Tibial nerve (tissue), 3 donors: ENCODE measurements at regions not wholly inside any gene's neighbourhood (a gene's known extent, or its start where the extent isn't known, plus 50 kb on each side); places are given as distances from the start of the nearest gene placed in this dataset.

Experiments used
- CTCF ChIP-seq, 5 experiments: fragments of 200-600 bp in 3 of 5; fragments of 450-650 bp in 2 of 5; sonication (generic) in 3 of 5; IDR thresholded peaks; one replicate each; pipeline ENCODE4 v1.5.1; 2016 to 2019; ENCODE audit warnings: antibody characterized with exemption in 5 of 5, mild to moderate bottlenecking in 3 of 5, moderate library complexity in 2 of 5
- POLR2A ChIP-seq, 2 donors: fragments of 450-650 bp; IDR thresholded peaks; one replicate each; pipeline ENCODE4 v1.6.1; 2017; ENCODE audit warnings: antibody characterized with exemption in 2 of 2, mild to moderate bottlenecking in 2 of 2, moderate library complexity in 2 of 2

GRCh38 chrX:55342533-55343501 lies 78.1 kb upstream of the PAGE3 start:
- TF ChIP-seq CTCF (IDR thresholded peaks at IDR 0.05), result peak; percentile 20 to 41 (median 32)
- TF ChIP-seq POLR2A (IDR thresholded peaks at IDR 0.05), result no peak
